SW480 (cell line): ENCODE measurements at regions not wholly inside any gene's neighbourhood (a gene's known extent, or its start where the extent isn't known, plus 50 kb on each side); places are given as distances from the start of the nearest gene placed in this dataset.
"Not testable (repeated sequence)": the region's sequence is repeated elsewhere in the genome, so short reads cannot be mapped to it uniquely, and the experiment has no call there.

Experiments used
- DNase-seq: peaks from one replicate; pipeline ENCODE4 v3.0.0-alpha.2; 2016; ENCODE audit warnings: low spot score

DNA sequence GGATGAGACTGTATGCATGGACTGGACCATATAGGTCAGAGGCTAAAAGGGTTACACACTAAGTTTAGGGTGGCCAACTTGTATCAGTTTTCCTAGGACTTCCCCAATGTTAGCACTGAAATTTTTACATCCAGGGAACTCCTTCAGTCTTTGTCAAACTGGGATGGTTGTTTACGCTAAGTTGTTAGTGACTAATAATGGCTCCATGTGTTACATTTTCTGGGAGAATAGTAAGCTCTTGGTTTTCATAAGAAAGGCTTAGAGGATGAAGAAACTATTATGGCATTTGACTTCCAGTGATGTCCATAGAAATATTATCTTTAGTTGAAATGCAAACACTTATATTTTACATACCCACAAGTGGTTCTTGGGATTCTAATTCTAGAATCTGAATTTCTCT lies 57.9 kb upstream of the ST3GAL6 start:
- DNase-seq: no peak

DNA sequence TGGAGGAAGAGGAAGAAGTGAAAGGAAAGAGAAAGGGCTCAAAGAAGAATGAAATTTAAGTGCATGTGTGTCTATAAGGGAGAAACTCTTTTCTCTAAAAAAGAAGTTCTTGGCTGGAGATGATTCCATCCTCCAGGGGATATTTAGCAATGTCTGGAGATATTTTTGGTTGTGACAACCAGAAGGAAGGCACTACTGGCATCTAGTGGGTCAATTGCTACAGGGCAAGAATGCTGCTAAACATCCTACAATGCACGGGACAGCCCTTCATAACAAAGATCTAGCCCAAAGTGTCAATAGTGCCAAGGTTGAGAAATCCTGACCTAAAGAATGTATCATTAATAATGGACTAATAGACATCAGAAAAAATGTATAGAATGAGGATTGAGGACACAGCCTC lies 57.4 kb upstream of the ST3GAL6 start:
- no peak for DNase-seq

DNA sequence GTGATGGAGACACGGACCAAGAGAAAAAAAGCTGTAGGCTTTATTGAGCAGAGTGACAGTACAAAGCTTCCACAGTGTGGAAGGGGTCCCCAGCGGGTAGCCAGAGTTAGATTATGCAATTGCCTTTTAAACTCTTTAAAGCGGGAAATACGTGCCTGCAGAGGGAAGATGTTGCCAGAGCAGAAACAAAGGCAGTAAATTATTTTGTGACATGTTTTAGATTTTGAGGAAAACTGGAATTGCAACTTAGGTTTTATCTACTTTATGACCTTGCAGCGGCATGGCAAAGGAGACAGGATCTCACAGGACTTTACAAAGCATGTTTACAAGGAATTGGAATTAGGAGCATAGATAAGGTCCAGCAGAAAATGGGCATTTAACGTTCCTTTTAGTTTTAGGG lies 54.5 kb upstream of the ST3GAL6 start:
- not testable (repeated sequence) for DNase-seq

DNA sequence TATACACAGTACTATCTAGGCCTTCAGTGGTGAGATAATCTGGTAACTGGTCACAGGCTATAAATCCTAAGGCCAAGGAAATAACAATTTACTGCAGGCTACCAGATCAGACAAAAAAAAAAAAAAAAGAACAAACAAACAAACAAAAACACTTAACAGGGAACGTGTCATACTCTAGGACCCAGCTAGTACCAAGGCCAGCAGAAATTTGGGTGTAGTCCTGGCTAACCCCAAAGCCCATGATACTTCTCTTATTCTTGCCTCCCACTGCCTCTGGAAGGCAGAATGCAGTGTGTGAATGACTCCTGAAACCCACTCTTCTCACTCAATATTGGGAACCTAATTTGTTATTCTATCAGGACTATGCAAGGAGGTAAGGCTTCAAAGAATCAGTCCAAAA lies 53.7 kb upstream of the ST3GAL6 start:
- DNase-seq: no peak

DNA sequence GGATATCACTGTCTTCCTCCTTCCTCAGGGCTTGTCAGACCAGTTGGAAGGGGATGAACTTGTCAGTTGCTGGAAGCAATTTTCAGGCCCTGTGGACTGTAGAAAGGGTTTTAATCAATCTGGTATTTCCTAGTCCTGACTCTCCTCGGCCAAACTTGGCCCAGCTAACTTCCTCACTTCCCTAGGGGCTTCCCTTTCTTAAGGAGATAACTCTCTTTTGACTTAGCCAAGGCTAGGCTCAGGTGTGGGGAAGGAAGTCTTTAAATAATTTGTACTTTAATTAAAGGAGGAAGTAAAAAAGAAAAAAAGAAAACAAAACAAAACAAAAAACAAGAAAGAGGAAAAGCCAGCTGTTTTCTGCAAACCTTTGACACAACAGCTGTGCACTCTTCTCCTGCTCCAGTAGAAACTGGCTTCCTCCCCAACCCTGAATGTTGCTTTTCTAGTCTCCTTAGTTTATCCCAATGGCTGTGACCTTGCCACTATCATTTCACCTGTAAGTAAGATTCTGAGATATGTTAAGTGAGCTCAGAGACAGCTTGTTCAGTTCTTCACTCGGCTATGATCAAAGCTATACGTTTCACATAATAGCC lies 53.0 kb upstream of the ST3GAL6 start:
- DNase-seq: no peak

DNA sequence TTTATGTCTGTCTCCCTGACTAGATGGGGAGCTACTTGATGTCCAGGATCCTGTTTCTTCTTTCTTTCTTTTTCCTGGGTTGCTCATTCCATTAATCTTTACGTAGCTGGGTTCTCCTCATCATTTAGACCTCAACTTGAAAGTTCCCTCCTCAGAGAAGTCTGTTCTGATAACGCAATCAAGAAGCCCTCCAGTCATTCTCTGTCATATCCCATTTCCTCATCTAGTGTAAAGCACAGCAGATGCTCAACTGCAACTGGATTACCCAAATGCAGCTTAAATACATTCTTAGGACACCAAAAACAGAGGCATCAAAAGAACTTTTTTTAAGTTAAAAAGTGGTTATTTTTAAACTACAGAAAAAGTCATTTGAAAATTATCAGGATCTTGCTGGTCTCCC lies 51.7 kb upstream of the ST3GAL6 start:
- DNase-seq: no peak

DNA sequence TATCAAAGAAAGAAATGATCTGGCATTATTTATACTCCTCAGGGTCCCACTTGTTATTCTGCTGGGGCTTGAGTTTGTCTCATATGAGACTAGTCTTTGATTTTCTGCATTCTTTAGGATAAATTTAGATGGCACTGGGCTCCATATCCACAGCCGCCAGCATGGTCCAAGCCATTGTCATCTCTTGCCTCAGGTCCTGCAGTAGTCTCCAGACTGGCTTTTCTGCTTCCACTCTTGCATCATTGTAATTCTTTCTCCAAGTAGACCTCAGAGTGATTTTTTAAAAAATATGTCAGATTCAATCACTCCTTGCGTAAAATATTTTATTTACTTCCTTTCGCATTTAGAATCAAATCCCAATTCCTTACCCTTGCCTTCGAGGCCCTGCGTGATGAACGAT lies 50.4 kb upstream of the ST3GAL6 start:
- no peak for DNase-seq

DNA sequence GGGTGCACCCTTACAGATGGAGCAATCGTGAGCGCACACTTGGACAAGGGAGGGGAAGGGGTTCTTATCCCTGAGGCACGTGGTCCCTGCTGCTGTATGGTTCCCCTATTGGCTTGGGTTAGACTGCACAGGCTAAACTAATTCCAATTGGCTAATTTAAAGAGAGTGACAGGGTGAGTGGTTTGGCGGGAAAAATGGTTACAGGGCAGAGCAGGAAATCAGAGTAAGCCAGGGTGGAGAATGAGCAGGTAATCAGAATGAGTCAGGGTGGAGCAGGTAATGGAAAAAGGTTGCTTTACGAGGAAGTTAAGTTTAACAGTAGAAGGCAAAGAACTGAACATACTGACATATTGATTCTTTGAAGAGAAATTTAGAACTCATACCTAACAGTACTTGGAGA lies 49.8 kb upstream of the ST3GAL6 start:
- not testable (repeated sequence) for DNase-seq
